Fibroblast of lung (primary cell): ENCODE measurements at regions not wholly inside any gene's neighbourhood (a gene's known extent, or its start where the extent isn't known, plus 50 kb on each side); places are given as distances from the start of the nearest gene placed in this dataset.

Experiments
- EZH2 ChIP-seq: IDR thresholded peaks from 2 replicates; pipeline ENCODE4 v1.5.1; 2012; ENCODE audit warnings: low read length, control low read depth, mild to moderate bottlenecking; ENCODE audit errors: missing control alignments
- TF ChIP-seq, protein P1 (sequence below), 2 donors: IDR thresholded peaks in 1 of 2; conservative IDR thresholded peaks in 1 of 2; 1 replicate in 1 of 2; 2 replicates in 1 of 2; pipeline ENCODE4 v1.5.1; 2011 to 2012; ENCODE audit warnings: low read length in 2 of 2, control low read depth in 1 of 2, inconsistent platforms in 1 of 2, low read depth in 1 of 2, mild to moderate bottlenecking in 1 of 2

DNA sequence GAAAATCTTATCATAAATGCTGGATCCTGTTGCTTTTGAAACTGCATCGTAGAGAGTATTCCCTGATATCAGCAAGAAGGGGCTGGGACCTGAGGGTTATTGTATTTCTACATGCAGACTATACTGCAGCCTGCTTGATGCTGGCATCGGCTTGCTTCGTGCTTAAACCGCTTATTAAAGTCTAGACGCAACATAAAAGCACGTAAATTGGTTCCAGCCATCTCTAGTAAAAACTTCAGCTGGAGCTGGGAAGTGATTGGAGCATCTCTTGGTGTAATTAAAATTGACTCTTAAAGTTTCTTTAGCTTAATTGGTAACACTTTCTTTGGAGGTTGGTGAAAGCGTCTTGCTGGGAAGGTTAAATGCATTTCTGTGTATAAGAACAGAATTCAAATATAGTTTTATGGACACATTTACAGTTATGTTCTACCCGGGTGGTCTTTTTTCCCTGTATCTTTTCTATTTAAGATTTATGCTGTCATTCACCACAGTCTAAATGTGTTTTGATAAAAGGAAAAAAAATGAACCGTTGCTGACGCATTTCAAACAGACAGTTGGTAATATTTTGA, 139.0 kb upstream of the JAG1 start:
- TF ChIP-seq, protein P1, sequence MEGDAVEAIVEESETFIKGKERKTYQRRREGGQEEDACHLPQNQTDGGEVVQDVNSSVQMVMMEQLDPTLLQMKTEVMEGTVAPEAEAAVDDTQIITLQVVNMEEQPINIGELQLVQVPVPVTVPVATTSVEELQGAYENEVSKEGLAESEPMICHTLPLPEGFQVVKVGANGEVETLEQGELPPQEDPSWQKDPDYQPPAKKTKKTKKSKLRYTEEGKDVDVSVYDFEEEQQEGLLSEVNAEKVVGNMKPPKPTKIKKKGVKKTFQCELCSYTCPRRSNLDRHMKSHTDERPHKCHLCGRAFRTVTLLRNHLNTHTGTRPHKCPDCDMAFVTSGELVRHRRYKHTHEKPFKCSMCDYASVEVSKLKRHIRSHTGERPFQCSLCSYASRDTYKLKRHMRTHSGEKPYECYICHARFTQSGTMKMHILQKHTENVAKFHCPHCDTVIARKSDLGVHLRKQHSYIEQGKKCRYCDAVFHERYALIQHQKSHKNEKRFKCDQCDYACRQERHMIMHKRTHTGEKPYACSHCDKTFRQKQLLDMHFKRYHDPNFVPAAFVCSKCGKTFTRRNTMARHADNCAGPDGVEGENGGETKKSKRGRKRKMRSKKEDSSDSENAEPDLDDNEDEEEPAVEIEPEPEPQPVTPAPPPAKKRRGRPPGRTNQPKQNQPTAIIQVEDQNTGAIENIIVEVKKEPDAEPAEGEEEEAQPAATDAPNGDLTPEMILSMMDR (conservative IDR thresholded peaks at IDR 0.05 in 1 of 2, IDR thresholded peaks at IDR 0.05 in 1 of 2; ENCODE audit: low read depth in 1 of 2, low read length in 2 of 2) = no peak
- no peak for TF ChIP-seq EZH2
